Loucy (cell line): ENCODE measurements at regions not wholly inside any gene's neighbourhood (a gene's known extent, or its start where the extent isn't known, plus 50 kb on each side); places are given as distances from the start of the nearest gene placed in this dataset.

Experiments
- H2AFZ ChIP-seq: fragments of 200-600 bp; sonication (generic); 2 replicates; pipeline ENCODE4 v1.6.0; 2016; ENCODE audit warnings: antibody characterized with exemption, mild to moderate bottlenecking, low read length, moderate library complexity
- H3F3A ChIP-seq: fragments of 200-600 bp; 2 replicates; pipeline ENCODE4 v1.6.0; 2016; ENCODE audit warnings: antibody characterized with exemption, low read depth, mild to moderate bottlenecking
- H3K27me3 ChIP-seq: fragments of 200-600 bp; sonication (generic); 2 replicates; pipeline ENCODE4 v1.6.1; 2014; ENCODE audit warnings: low read length, mild to moderate bottlenecking; ENCODE audit not compliant: insufficient read depth, poor library complexity, severe bottlenecking
- H3K36me3 ChIP-seq: fragments of 200-600 bp; sonication (generic); 2 replicates; pipeline ENCODE4 v1.6.1; 2016; ENCODE audit warnings: low read length; ENCODE audit not compliant: insufficient read depth
- H3K4me1 ChIP-seq: fragments of 200-600 bp; sonication (generic); 2 replicates; pipeline ENCODE4 v1.5.1; 2014; ENCODE audit warnings: low read length, mild to moderate bottlenecking; ENCODE audit not compliant: insufficient read depth, poor library complexity, severe bottlenecking
- H3K4me2 ChIP-seq: fragments of 200-600 bp; sonication (generic); 2 replicates; pipeline ENCODE4 v1.6.0; 2014; ENCODE audit warnings: antibody characterized with exemption, low read length, low read depth, mild to moderate bottlenecking; ENCODE audit not compliant: poor library complexity, severe bottlenecking
- H3K4me3 ChIP-seq: fragments of 200-600 bp; sonication (generic); 2 replicates; pipeline ENCODE4 v1.5.1; 2014; ENCODE audit warnings: low read length, mild to moderate bottlenecking, mixed read lengths; ENCODE audit not compliant: poor library complexity, severe bottlenecking
- H3K79me2 ChIP-seq: fragments of 200-600 bp; sonication (generic); 2 replicates; pipeline ENCODE4 v1.6.1; 2014; ENCODE audit warnings: low read length; ENCODE audit not compliant: insufficient read depth
- H3K9ac ChIP-seq: fragments of 200-600 bp; sonication (generic); 2 replicates; pipeline ENCODE4 v1.6.0; 2014; ENCODE audit warnings: mild to moderate bottlenecking, low read depth, low read length, moderate library complexity; ENCODE audit not compliant: poor library complexity, severe bottlenecking
- H3K9me2 ChIP-seq: fragments of 200-600 bp; sonication (generic); replicated peaks from 2 replicates; pipeline ENCODE4 v1.6.1; 2016; ENCODE audit warnings: low read depth, low read length, mixed read lengths
- H3K9me3 ChIP-seq: fragments of 200-600 bp; sonication (generic); 2 replicates; pipeline ENCODE4 v1.6.1; 2014; ENCODE audit warnings: mild to moderate bottlenecking, antibody characterized with exemption, low read length, low read depth; ENCODE audit not compliant: insufficient read depth
- H4K20me1 ChIP-seq: fragments of 200-600 bp; sonication (generic); 2 replicates; pipeline ENCODE4 v1.6.0; 2014; ENCODE audit warnings: antibody characterized with exemption, low read length, mild to moderate bottlenecking; ENCODE audit not compliant: insufficient read depth, poor library complexity, severe bottlenecking
- CTCF ChIP-seq: fragments of 200-600 bp; sonication (generic); conservative IDR thresholded peaks from 2 replicates; pipeline ENCODE4 v1.5.1; 2014; ENCODE audit warnings: mild to moderate bottlenecking, antibody characterized with exemption, low read length
- EZH2phosphoT487 ChIP-seq: fragments of 200-600 bp; IDR thresholded peaks from 2 replicates; pipeline ENCODE4 v1.6.1; 2018; ENCODE audit warnings: antibody characterized with exemption, mild to moderate bottlenecking, moderate library complexity, borderline replicate concordance

GRCh38 chr15:58235961-58236360 is 97.8 kb downstream of the AQP9 start:
- no peaks in the 10 kb centered on the region for H3K27me3 ChIP-seq
- H3K4me1 ChIP-seq: no peaks in the 10 kb centered on the region
- H3K36me3 ChIP-seq: no peaks in the 10 kb centered on the region
- no peaks in the 10 kb centered on the region for H4K20me1 ChIP-seq
- no peaks in the 10 kb centered on the region for H3K79me2 ChIP-seq
- H3K4me2 ChIP-seq: no peak overlapping the region
- no peak overlapping the region for H3K4me3 ChIP-seq
- no peaks in the 10 kb centered on the region for H3K9me3 ChIP-seq
- no peaks in the 10 kb centered on the region for H3F3A ChIP-seq
- TF ChIP-seq EZH2phosphoT487 (no peak), CTCF (no peak)
- no peak overlapping the region for H3K9ac ChIP-seq
- H2AFZ ChIP-seq: no peak overlapping the region
- no peaks in the 10 kb centered on the region for H3K9me2 ChIP-seq

DNA sequence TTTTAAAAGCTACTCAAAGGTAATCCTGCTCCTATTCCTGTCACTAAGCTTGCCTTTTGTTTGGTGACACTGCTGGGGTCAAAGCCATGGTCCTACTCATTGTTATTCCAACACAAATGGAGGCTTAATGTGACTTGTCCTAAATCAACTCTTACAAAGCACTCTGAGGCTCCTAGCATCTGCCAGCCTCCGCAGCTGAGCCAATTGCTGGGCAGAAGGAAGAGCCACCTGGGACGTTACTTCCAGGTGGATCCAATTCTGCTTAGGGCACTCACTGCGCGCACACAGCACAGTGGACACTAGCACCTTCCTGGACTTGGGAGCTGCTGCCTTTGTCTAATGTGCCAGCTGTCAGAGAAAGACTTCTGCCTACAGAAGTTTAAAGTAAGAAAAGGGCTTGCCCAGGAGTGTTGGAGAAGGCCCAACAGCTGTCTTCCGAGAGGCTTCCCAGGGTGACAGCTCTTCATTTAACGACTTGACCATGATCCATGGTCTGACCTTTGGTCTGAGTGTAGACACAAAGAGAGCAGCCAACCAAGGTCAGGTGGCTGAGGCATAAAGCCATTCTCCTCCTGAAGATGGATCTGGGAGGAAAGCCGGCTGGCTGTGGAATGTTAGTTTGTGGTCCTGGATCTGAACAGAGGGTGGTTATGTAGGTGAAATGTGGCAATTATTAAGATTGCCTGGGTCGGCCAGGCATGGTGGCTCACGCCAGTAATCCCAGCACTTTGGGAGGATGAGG is 102.2 kb downstream of the AQP9 start:
- Histone ChIP-seq H2AFZ (no peak overlapping the region), H3K4me1 (no peaks in the 10 kb centered on the region), H4K20me1 (no peaks in the 10 kb centered on the region), H3K9me3 (no peaks in the 10 kb centered on the region), H3F3A (no peaks in the 10 kb centered on the region), H3K9ac (no peak overlapping the region), H3K36me3 (no peaks in the 10 kb centered on the region), H3K9me2 (no peaks in the 10 kb centered on the region), H3K79me2 (no peaks in the 10 kb centered on the region), H3K4me3 (no peak overlapping the region), H3K4me2 (no peak overlapping the region), H3K27me3 (no peaks in the 10 kb centered on the region)
- TF ChIP-seq EZH2phosphoT487: no peak
- TF ChIP-seq CTCF: no peak

DNA sequence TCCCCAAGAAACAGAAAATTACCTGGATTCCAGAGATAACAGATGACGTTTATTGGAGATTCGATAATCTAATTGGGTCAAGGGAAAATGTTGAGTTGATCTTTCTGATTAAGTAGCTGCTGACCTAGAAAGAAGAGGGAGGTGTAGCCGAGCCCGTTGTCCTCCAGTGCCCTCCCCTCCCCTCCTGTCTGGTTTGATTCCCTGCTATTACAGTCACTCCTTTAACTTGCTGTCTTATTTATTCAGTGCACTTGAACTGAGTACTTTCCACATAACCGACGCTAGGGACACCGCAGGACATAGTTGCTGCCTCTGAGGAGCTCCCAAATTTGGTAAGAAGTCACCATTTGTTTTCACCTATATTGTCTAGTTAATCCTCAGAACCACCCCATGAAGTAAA is 103.7 kb downstream of the AQP9 start:
- H3K79me2 ChIP-seq: no peaks in the 10 kb centered on the region
- H3K27me3 ChIP-seq: no peaks in the 10 kb centered on the region
- H3K9ac ChIP-seq: no peak overlapping the region
- TF ChIP-seq CTCF (no peak), EZH2phosphoT487 (no peak)
- no peaks in the 10 kb centered on the region for H4K20me1 ChIP-seq
- no peak overlapping the region for H3K4me3 ChIP-seq
- H3F3A ChIP-seq: no peaks in the 10 kb centered on the region
- no peaks in the 10 kb centered on the region for H3K36me3 ChIP-seq
- no peak overlapping the region for H2AFZ ChIP-seq
- peaks cover 9% of the 10 kb centered on the region for H3K4me1 ChIP-seq
- H3K9me2 ChIP-seq: no peaks in the 10 kb centered on the region
- no peaks in the 10 kb centered on the region for H3K9me3 ChIP-seq
- H3K4me2 ChIP-seq: no peak overlapping the region
